Ovary (tissue), 7 donors: ENCODE measurements at regions not wholly inside any gene's neighbourhood (a gene's known extent, or its start where the extent isn't known, plus 50 kb on each side); places are given as distances from the start of the nearest gene placed in this dataset.
"Not testable (repeated sequence)": the region's sequence is repeated elsewhere in the genome, so short reads cannot be mapped to it uniquely, and the experiment has no call there.

ENCODE experiments used
- DNase-seq, 5 donors: peaks; one replicate each; pipeline ENCODE4 v3.0.0-alpha.2; 2019 to 2020
- H3K27ac ChIP-seq, 2 donors: fragments of 200-600 bp; one replicate each; pipeline versions ENCODE4 v1.5.1 to v1.8.0; 2019 to 2022
- H3K27me3 ChIP-seq: fragments of 200-600 bp; one replicate; pipeline ENCODE4 v1.8.0; 2022
- H3K36me3 ChIP-seq: fragments of 200-600 bp; sonication (generic); one replicate; pipeline ENCODE4 v1.5.1; 2019
- H3K4me1 ChIP-seq: one replicate; pipeline ENCODE4 v1.8.1; 2013; ENCODE audit warnings: mild to moderate bottlenecking, moderate library complexity; ENCODE audit not compliant: insufficient read depth
- H3K4me3 ChIP-seq: fragments of 200-600 bp; sonication (generic); one replicate; pipeline ENCODE4 v1.5.1; 2017
- H3K9me3 ChIP-seq, 2 donors: fragments of 200-600 bp in 1 of 2; sonication (generic) in 1 of 2; one replicate each; pipeline versions ENCODE4 v1.5.1 to v1.8.1; 2013 to 2019; ENCODE audit warnings: mild to moderate bottlenecking in 1 of 2, moderate library complexity in 1 of 2
- CTCF ChIP-seq, 3 donors: fragments of 450-650 bp in 2 of 3; fragments of 200-600 bp in 1 of 3; IDR thresholded peaks; one replicate each; pipeline versions ENCODE4 v1.5.1 to v1.8.0; 2016 to 2022; ENCODE audit warnings: antibody characterized with exemption in 3 of 3, mild to moderate bottlenecking in 1 of 3
- EP300 ChIP-seq: sonication (generic); formaldehyde crosslinking; IDR thresholded peaks from one replicate; pipeline ENCODE4 v1.6.1; 2017; ENCODE audit warnings: antibody characterized with exemption
- POLR2A ChIP-seq: fragments of 450-650 bp; IDR thresholded peaks from one replicate; pipeline ENCODE4 v1.6.1; 2017; ENCODE audit warnings: antibody characterized with exemption, mild to moderate bottlenecking, moderate library complexity
- WGBS, 3 donors: extraction: QIAGEN DNeasy Blood & Tissue Kit in 1 of 3; methylation state at CpG; one replicate each; pipeline versions ENCODE4 v1.1.5 to v1.1.7; 2013 to 2017; 5-methylcytosine and 5-hydroxymethylcytosine counted together
- intact Hi-C, 4 donors: fragments of 100-400 bp; cut with DNase I; formaldehyde crosslinking; loops; one replicate each; pipeline versions ENCODE4 v1.11.0 to v1.15.1; 2022 to 2023
- donor health status: DM: no; HTN: no; CAD: no; lungs with moderate emphysema.
- donor health status: DM: no; HTN: no; CAD: no.
- donor health status: Bipolar disorder and iron deficiency.
- donor health status: DM: no; HTN: no; CAD: no.
- donor health status: DM: yes; HTN: yes; CAD: no.

GRCh38 chr3:174477491-174477890 is 381.6 kb upstream of the NAALADL2 start:
- Histone ChIP-seq H3K4me3 (no peak overlapping the region), H3K27ac (no peak overlapping the region), H3K27me3 (no peaks in the 10 kb centered on the region), H3K4me1 (no peaks in the 10 kb centered on the region), H3K9me3 (no peaks in the 10 kb centered on the region), H3K36me3 (no peaks in the 10 kb centered on the region)
- 68 to 100% (median 94%) methylated on average over 1 of the region's 1 CpG for WGBS, 3 donors
- TF ChIP-seq EP300 (no peak), CTCF (IDR thresholded peaks at IDR 0.05) (no peak), POLR2A (no peak)
- intact Hi-C loops = no loop called here
- DNase-seq = no peak

GRCh38 chr3:174480767-174481166 is 378.4 kb upstream of the NAALADL2 start:
- Histone ChIP-seq H3K27me3 (no peaks in the 10 kb centered on the region), H3K9me3 (no peaks in the 10 kb centered on the region), H3K36me3 (no peaks in the 10 kb centered on the region), H3K27ac (no peak overlapping the region), H3K4me3 (no peak overlapping the region), H3K4me1 (no peaks in the 10 kb centered on the region)
- intact Hi-C loops = no loop called here
- WGBS, 3 donors = 98 to 99% (median 98%) methylated on average over 2 of the region's 2 CpGs
- DNase-seq = no peak
- TF ChIP-seq CTCF (IDR thresholded peaks at IDR 0.05) (no peak), EP300 (no peak), POLR2A (no peak)

GRCh38 chr3:174482541-174482940 is 376.6 kb upstream of the NAALADL2 start:
- Histone ChIP-seq H3K4me3 (no peak overlapping the region), H3K9me3 (no peaks in the 10 kb centered on the region), H3K4me1 (no peaks in the 10 kb centered on the region), H3K27me3 (no peaks in the 10 kb centered on the region), H3K27ac (no peak overlapping the region), H3K36me3 (no peaks in the 10 kb centered on the region)
- WGBS, 3 donors = 97 to 98% (median 97%) methylated on average over 1 of the region's 1 CpG
- DNase-seq = no peak
- TF ChIP-seq EP300 (no peak), POLR2A (no peak), CTCF (IDR thresholded peaks at IDR 0.05) (no peak)
- intact Hi-C loops = no loop called here

- intact Hi-C loops = no loop called here
- no peaks in the 10 kb centered on the region for H3K4me1 ChIP-seq
- 93 to 97% (median 94%) methylated on average over 1 of the region's 1 CpG for WGBS, 3 donors
- no peaks in the 10 kb centered on the region for H3K9me3 ChIP-seq
- no peaks in the 10 kb centered on the region for H3K36me3 ChIP-seq
- H3K27ac ChIP-seq = no peak overlapping the region
- TF ChIP-seq POLR2A (no peak), CTCF (IDR thresholded peaks at IDR 0.05) (no peak), EP300 (no peak)
- H3K4me3 ChIP-seq = no peak overlapping the region
- DNase-seq = no peak
- H3K27me3 ChIP-seq = no peaks in the 10 kb centered on the region
Observed at GRCh38 chr3:174483254-174483653, 375.9 kb upstream of the NAALADL2 start.

- intact Hi-C loops, H3K4me1 ChIP-seq, DNase-seq, H3K27ac ChIP-seq, H3K4me3 ChIP-seq, H3K36me3 ChIP-seq, H3K9me3 ChIP-seq, H3K27me3 ChIP-seq: not testable (repeated sequence)
- 89 to 96% (median 90%) methylated on average over 5 to 6 of the region's 7 CpGs for WGBS, 3 donors
Observed at GRCh38 chr3:174483856-174484255, 375.3 kb upstream of the NAALADL2 start.
